ENCODE measurements at regions not wholly inside any gene's neighbourhood (a gene's known extent, or its start where the extent isn't known, plus 50 kb on each side); places are given as distances from the start of the nearest gene placed in this dataset.

- H3K4me1 ChIP-seq (ENCODE audit: control insufficient read depth in 1 of 2, insufficient read depth in 2 of 2, low read depth in 1 of 2, low read length in 1 of 2), result no peaks in the 10 kb centered on the region
- H3K9ac ChIP-seq, result no peak overlapping the region
- H3K27me3 ChIP-seq (ENCODE audit: insufficient read depth), result no peaks in the 10 kb centered on the region
- WGBS (ENCODE audit: low lambda C conversion rate), result 36% methylated on average over 5 of the region's 5 CpGs
- TF ChIP-seq JUND (IDR thresholded peaks at IDR 0.05) (no peak), TEAD4 (IDR thresholded peaks at IDR 0.05; ENCODE audit: borderline replicate concordance, insufficient read depth) (no peak), EP300 (IDR thresholded peaks at IDR 0.05; ENCODE audit: borderline replicate concordance in 1 of 2, low read depth in 1 of 2, low read length in 1 of 2) (no peak), TAF1 (IDR thresholded peaks at IDR 0.05; ENCODE audit: borderline replicate concordance, low read depth, low read length) (no peak), MXI1 (IDR thresholded peaks at IDR 0.05; ENCODE audit: low read depth, low read length) (no peak), NFIC (IDR thresholded peaks at IDR 0.05; ENCODE audit: borderline replicate concordance) (no peak), GATA2 (CRISPR knock-in tag; IDR thresholded peaks at IDR 0.05) (no peak), FOXJ3 (CRISPR knock-in tag; IDR thresholded peaks at IDR 0.05) (no peak), IRF3 (IDR thresholded peaks at IDR 0.05; ENCODE audit: low read depth, low read length) (no peak), SMC3 (IDR thresholded peaks at IDR 0.05; ENCODE audit: low read depth, low read length) (no peak), TCF12 (IDR thresholded peaks at IDR 0.05) (no peak), NRF1 (IDR thresholded peaks at IDR 0.05; ENCODE audit: low read depth, low read length) (no peak), CHD2 (IDR thresholded peaks at IDR 0.05; ENCODE audit: low read length, partially characterized antibody) (no peak), ELF1 (IDR thresholded peaks at IDR 0.05) (no peak)
- TF ChIP-seq, protein P1, sequence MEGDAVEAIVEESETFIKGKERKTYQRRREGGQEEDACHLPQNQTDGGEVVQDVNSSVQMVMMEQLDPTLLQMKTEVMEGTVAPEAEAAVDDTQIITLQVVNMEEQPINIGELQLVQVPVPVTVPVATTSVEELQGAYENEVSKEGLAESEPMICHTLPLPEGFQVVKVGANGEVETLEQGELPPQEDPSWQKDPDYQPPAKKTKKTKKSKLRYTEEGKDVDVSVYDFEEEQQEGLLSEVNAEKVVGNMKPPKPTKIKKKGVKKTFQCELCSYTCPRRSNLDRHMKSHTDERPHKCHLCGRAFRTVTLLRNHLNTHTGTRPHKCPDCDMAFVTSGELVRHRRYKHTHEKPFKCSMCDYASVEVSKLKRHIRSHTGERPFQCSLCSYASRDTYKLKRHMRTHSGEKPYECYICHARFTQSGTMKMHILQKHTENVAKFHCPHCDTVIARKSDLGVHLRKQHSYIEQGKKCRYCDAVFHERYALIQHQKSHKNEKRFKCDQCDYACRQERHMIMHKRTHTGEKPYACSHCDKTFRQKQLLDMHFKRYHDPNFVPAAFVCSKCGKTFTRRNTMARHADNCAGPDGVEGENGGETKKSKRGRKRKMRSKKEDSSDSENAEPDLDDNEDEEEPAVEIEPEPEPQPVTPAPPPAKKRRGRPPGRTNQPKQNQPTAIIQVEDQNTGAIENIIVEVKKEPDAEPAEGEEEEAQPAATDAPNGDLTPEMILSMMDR (IDR thresholded peaks at IDR 0.05), result no peak
- TF ChIP-seq, protein P2, sequence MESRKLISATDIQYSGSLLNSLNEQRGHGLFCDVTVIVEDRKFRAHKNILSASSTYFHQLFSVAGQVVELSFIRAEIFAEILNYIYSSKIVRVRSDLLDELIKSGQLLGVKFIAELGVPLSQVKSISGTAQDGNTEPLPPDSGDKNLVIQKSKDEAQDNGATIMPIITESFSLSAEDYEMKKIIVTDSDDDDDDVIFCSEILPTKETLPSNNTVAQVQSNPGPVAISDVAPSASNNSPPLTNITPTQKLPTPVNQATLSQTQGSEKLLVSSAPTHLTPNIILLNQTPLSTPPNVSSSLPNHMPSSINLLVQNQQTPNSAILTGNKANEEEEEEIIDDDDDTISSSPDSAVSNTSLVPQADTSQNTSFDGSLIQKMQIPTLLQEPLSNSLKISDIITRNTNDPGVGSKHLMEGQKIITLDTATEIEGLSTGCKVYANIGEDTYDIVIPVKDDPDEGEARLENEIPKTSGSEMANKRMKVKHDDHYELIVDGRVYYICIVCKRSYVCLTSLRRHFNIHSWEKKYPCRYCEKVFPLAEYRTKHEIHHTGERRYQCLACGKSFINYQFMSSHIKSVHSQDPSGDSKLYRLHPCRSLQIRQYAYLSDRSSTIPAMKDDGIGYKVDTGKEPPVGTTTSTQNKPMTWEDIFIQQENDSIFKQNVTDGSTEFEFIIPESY (IDR thresholded peaks at IDR 0.05; ENCODE audit: borderline replicate concordance, low read depth), result no peak
- TF ChIP-seq, protein P3, sequence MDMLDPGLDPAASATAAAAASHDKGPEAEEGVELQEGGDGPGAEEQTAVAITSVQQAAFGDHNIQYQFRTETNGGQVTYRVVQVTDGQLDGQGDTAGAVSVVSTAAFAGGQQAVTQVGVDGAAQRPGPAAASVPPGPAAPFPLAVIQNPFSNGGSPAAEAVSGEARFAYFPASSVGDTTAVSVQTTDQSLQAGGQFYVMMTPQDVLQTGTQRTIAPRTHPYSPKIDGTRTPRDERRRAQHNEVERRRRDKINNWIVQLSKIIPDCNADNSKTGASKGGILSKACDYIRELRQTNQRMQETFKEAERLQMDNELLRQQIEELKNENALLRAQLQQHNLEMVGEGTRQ (IDR thresholded peaks at IDR 0.05; ENCODE audit: borderline replicate concordance, low read depth, low read length), result no peak
- no peak overlapping the region for H3K4me3 ChIP-seq (ENCODE audit: low read depth in 2 of 2, low read length in 1 of 2)
- H3K9me3 ChIP-seq, result no peaks in the 10 kb centered on the region
- no peaks in the 10 kb centered on the region for H3K9me2 ChIP-seq
- ChIA-PET POLR2A (no interaction called here), CTCF (interaction anchor here (0.8 kb wide), 1 partner anchor 44 kb away, joined by 3 read pairs; no protein-coding TSS in a partner anchor)
- H3K27ac ChIP-seq (ENCODE audit: low read depth in 2 of 2, low read length in 1 of 2), result no peak overlapping the region
- H4K20me1 ChIP-seq (ENCODE audit: insufficient read depth), result no peaks in the 10 kb centered on the region
- DNase-seq, result no peak
- H2AFZ ChIP-seq (ENCODE audit: low read depth), result no peak overlapping the region
- no peaks in the 10 kb centered on the region for H3F3A ChIP-seq (replicated peaks; ENCODE audit: insufficient read depth)
- no peaks in the 10 kb centered on the region for H3K79me2 ChIP-seq (ENCODE audit: insufficient read depth)
- no peaks in the 10 kb centered on the region for H3K36me3 ChIP-seq (replicated peaks in 1 of 2; ENCODE audit: control insufficient read depth in 1 of 2, insufficient read depth in 2 of 2, low read length in 1 of 2)
- no peak overlapping the region for H3K4me2 ChIP-seq
These were observed 129.0 kb upstream of the TSHZ3 start for GRCh38 chr19:31478241-31478640.

Measured in SK-N-SH (cell line).